CD4-positive, alpha-beta T cell treated with Interleukin-17A for 1 hour (primary cell): ENCODE measurements at regions not wholly inside any gene's neighbourhood (a gene's known extent, or its start where the extent isn't known, plus 50 kb on each side); places are given as distances from the start of the nearest gene placed in this dataset.
"Not testable (repeated sequence)": the region's sequence is repeated elsewhere in the genome, so short reads cannot be mapped to it uniquely, and the experiment has no call there.

Source experiments
- DNase-seq: peaks from one replicate; pipeline ENCODE4 v3.0.0-alpha.2; 2020

DNA sequence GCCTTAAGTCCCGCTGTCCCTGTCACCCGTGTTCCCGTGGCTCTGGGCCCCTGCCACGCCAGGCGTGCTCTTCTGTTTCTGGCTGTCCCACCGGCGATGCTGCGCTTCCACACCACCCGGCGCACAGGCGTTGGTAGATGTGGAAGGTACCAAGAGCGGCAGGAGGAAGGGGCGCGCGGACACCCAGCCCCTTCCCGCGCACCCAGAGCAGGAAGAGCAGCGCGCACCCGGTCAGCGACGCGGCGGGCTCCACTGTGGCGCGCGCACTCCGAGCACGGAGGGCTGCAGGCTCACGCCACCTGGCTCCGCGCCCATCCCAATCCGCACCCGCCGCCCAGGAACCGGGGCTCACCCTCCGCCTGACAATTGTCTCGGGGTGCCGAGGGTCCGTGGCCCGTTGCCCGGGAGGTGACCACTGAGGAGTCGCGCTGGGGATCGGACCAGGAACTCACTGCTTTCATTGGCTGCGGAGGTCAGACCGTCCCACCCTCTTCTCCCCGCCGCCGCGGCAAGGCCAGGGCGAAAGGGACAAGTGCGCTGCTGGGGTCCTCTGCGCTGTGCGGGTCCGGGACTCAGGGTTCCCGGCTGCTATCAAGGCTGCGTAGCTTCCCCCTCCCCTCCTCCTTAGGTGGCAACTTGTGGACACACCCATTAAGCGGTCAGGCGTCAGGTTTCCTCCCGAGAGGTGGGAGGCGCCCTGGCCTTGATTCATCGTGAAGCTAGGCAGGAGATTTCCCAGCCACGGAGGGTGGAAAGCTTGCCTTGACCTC is 121.6 kb upstream of the ZNF92 start:
- peak; percentile 49 for DNase-seq

DNA sequence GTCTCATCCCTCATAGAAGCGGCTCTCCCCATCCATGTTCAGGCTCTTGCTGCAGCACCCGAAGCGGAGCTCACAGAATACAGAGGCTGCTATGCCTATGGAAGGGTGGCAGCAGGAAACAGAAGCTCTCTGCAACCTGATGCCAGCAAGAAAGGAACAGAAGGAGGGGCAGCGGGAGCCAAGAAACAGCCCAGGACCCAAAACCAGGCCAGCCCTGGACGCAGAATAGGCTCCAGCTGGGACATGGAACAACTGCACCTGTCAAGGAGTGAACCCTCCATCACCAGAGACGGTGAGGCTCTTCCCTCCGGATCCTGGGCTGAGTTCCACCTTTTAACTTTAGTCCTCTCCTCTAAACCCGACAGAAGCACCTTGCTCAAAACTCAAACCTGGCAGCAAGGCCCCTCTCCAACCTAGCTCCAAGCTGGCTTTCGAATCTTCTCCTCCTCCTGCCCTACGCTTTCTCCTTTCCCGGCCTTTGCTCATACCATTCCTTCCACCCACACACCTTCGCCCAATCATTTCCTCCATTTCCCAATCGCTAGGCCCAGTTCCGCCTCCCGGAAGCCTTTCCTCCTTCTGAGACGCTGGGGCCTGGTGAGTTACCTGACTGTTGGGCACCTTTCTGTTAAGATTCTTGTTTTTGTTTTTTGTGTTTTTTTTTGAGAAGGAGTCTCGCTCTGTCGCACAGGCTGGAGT is 122.8 kb upstream of the ZNF92 start:
- no peak for DNase-seq

DNA sequence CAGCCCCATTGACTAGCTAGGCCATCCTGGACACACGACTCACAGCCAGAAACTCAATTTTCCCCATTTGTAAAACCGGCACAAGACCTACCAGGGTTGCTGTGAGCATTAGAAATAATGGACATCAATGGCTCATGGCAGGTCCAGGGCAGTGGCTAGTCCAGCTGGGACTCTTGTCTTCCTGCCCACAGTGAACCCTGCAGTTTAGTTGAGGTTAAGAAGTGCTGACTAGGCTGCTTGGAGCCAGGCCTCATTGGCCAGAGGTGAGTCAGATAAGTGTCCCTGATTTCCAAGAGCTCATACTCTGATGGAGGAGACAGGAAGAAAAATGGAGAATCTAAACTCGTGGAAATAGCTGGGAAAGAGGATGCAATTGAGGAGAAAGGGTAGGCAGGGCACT is 123.4 kb upstream of the ZNF92 start:
- no peak for DNase-seq

DNA sequence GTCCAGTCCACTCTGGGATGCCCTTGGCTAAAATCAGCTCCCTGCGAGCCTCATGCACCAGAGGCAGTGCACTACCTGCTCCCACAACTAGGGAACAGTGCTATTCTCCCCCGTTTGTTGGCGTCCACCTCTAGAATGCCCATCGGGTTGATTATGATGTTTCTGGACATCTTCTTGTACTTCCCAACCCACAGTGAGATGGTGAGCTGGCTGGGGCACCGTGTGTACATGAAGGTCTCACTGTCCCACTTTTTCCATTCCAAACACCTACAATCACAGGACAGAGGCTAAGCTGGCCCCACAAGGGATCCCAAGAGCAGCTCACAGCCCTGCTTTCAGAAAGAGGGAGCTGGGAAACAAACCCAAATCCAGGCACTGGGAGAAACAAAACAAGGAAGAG is 126.2 kb upstream of the ZNF92 start:
- DNase-seq = no peak

DNA sequence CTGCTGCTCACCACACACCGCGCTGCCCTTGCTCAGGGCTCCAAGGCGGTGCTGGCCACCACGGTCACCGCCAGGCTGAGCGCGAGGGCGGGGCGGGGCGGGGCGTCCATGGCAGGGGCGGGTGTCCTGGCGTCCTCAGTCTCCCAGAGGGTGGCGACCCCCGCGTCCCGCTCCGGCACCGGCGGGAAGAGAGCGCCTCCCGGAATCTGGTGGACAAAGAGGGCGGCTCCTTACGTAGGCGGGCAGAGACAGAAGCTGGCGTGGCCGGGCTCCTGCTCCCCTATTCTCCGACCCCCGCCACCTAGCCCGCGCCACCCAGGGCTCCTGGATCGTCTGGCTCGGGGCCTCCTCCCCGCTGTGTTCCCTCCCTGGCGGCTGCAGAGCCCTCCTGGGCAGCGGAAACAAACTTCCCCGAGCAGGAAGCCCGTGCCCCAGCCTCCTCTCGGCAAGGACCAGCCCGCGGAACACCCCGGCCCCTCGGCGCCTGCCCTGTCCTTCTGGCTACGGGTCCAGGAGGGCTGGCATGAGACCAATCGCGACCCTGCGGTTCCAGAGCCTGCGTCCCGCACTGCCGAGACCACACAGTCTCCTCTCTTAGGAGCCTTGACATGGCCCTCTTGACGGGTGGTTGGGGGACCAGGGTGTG is 133.8 kb upstream of the ZNF92 start:
- no peak for DNase-seq

DNA sequence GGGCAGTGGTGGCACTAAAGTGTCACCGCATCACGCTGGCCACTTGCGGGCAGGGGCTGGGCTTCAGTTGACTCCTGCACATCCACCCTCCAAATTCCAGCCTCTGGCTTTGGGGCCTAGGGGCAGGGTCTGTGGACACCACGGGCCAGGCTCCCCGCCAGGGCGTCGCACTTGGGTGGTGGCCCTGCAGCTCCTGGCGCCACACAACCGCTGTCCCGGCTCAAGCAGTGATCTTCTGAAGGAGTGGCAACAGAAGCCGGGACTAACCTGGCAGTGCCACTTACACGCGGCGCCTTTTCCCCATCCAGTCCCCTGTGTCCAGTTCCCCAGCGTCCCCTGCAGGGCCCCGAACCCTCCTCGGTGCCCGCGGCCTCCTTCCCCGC is 134.3 kb upstream of the ZNF92 start:
- DNase-seq = no peak

DNA sequence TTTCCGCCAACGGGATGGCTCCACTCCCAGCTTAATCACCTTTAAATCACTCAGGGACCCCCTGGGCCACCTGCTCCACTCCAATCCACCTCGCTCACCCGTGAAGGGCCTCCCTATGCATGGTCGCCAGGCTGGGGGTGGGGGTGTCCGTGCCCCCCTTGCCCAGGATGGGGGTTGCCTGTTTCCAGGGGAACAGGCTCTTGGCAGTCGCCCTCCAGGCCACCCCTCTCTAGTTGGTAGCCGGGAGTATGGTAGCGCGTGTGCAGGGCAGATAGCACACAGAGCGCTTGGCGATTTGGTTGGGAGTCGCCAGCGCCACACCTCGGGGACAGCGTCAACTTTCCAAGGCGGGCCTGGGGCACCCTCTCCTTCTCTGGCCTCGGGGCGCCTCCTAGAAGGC is 134.9 kb upstream of the ZNF92 start:
- DNase-seq = no peak

DNA sequence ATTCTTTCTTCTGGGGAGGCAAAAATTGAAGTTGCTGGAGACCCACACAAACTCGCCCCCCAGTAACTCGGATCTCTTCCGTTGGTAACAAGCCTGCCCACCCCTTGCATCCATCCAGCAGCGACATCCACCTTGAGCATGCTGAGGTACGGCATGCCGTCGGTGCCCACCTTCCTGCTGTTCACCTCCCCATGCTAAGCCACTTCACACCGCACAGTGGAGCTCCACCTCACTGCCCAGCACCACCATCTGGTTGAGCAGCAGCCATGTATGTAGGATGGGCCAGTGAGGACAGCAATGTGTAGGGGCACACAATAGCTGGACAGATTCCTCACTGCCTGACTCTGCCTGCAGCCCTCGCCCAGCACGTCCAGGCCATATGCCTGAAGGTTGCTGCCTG is 138.1 kb upstream of the ZNF92 start:
- DNase-seq = no peak

DNA sequence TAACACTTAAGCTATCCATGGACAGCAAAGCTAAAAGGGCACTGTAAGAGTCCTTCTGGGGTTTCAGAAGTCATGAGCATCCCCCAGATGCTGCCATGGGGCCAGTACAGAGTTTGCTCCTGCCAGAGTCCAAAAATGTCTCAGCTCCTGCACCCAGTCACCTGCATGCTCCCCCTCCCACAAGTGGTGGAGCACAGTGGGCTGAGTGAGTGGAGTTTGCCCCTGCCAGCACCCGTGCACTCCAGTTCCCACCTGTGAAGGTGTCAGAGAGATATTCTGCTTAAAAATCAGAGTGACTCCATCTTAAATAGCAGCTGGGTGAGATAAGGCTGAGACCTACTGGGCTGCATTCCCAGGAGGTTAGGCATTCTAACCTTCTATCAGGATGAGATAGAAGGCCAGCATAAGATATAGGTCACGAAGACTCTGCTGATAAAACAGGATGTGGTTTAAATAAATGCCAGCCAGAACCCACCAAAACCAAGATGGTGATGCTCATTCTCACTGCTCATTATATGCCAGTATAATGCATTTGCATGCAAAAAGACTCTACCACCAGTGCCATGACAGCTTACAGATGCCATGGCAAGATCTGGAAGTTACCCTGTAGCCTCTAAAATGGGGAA is 140.1 kb upstream of the ZNF92 start:
- no peak for DNase-seq

DNA sequence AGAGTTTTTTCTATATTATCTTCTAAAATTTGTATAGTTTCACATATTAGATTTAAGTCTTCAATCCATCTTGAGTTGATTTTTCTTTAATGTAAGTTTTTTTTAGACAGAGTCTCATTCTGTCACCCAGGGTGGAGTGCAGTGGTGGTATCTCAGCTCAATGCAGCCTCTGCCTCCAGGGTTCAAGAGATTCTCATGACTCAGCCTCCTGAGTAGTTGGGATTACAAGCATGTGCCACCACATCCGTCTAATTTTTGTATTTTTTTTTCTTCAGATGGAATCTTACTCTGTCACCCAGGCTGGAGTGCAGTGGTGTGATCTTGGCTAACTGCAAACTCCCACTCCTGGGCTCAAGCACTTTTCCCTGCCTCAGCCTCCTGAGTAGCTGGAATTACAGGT is 143.4 kb upstream of the ZNF92 start:
- no peak for DNase-seq

DNA sequence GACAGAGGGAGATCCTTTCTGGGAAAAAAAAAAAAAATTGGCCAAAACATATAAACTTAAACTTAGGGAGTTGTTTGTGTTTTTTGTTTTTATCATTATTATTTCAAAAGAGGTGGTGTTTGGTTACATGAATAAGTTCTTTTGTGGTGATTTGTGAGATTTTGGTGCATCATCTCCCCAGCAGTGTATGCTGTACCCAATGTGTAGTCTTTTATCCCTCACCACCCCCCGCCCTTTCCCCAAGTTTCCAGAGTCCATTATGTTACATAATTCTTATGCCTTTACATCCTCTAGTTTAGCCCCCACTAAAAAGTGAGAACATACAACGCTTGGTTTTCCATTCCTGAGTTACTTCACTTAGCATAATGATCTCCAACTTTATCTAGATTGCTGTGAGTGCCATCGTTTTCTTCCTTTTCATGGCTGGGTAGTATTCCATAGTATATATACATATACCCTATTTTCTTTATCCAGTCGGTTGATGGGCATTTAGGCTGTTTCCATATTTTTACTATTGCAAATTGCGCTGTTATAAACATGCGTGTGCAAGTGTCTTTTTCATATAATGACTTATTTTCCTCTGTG is 148.1 kb upstream of the ZNF92 start:
- DNase-seq = no peak

DNA sequence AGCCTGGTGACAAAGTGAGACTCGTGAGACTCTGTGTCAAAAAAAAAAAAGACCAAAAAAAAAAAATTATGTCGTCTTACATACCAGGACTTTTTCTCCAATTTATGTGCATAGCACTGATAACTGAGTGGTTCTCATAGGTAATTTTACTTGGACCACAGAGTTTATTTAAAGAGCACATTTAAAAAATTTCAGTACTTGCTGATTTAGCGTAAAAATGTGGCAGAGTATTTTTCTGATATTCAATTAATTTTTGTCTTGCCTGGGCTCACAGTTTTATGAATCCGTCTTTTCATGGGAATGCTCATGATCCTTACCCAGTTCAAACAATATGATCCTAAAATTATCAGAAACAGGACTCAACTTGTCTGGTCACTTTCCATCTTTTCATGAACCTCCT is 151.0 kb upstream of the ZNF92 start:
- no peak for DNase-seq

DNA sequence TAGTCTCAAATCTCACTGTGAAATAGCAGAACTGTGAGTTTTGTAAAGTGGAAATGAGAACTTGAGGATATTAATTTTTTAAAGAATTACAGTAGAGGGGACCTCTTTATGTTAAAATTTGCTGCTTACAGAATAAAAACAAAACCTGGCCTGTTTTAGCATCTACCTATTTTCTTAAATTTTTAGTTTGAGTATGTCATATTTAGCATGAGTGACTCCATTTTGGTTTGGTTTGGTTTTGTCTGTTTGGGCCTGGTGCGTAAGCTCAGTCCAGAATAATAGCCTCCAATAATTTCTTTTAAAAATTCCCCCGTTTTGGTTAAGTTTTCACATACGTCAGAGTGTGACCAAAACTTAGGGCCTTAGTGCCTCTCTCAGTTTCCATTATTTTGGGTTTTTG is 152.0 kb upstream of the ZNF92 start:
- DNase-seq = no peak

DNA sequence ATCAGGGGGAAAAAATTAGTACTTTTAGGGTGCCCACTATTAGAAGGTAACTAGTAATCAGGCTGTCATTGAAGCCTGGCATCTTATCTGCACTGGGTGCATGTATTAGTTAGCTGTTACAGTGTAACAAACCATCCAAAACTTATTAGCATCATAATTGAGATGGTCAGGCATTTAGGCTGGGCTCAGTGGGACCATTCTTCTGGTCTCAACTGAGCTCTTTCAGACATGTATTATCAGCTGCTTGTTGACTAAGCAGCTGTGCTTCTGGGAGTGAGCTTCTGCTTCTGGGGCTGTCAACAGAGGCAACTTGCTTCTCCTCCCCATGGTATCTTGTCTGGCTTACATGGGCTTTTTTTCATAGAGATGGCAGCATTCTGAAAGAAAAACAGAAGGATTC is 154.0 kb upstream of the ZNF92 start:
- DNase-seq = no peak

DNA sequence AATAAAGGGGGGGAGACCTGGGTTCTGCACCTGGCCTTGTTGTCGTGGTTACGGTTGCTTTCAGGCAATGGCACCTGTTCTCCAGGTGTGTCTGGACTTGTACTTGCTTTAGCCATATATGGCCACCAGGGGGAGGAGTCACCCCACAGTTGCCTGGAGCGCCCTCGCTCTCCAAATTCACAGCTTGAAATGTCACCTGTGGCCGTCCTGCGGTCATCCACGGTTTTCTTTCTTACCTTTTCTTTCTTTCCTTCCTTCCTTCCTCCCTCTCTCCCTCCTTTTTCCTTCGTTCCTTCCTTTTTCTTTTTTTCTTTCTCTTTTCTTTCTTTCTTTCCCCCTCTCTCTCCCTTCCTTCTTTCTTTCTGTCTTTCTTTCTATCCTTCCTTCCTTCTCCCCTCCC is 157.2 kb upstream of the ZNF92 start:
- peak; percentile 76 for DNase-seq

DNA sequence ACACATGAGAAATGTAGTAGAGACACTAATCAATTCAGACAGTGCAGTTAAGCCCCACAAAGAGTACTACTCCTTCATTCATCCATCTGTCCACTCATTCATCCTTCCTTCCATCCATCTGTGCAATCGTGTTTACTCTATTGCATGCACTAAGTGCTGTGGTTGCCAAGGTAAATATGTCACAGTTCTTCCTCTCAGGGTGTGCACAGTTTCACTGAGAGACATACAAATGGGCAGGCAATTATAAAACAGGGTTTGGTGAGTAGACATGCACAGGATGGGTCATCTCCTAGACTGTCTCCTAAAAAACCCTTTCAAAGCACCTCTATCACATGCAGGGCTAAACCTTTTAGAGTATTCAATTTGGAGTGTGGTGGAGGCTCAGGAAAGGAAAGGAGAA is 160.4 kb upstream of the ZNF92 start:
- not testable (repeated sequence) for DNase-seq

DNA sequence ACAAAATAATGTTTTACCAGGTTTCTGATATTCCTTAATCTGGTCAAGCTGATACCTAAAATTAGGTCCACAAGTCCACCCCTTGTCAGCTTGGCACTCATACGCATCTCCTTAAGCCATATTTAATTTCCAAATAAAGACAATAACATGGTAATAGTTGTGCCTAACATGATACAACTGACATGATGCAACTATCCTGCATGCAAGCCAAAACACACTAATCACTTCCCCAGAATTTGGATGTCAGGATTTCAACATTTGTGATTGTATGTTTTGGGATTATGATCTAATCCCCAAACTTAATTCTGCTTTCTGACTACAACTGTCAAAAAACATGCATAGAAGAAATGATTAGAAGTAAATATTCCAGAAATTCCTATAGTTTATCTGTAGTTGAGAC is 174.4 kb upstream of the ZNF92 start:
- DNase-seq = not testable (repeated sequence)

DNA sequence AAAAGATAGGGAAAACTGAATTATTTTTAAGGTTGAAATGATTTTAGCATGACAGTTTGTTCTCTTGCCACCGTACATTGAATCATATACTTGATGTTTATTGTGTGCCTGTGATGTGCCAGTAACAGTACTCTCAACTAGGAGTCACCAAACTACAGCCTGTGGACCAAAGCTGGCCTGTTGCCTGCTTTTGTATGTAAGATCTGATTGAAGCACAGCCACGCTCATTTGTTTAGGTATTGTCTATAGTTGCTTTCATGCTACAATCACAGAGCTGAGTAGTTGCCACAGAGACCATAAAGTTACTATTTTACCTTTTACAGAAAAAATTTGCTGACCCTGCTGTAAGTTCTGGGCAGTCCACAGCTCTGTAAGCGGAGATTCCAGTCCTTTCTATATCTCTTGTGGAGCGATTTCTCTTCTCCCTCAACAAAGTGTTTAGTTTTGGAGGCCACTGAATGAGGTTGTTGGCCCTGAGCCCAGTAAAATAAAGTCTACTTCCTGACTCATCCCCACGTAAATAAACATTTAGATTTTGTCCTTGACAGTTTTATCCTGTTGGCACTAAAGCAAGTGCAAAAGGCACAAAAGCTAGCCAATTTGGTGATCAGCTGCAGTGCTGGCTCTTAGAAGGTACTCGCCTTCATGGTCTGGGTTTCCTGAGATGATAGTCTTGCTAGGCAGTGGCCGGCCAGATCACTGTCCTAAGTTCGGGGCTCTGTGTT is 180.2 kb upstream of the ZNF92 start:
- DNase-seq = not testable (repeated sequence)

DNA sequence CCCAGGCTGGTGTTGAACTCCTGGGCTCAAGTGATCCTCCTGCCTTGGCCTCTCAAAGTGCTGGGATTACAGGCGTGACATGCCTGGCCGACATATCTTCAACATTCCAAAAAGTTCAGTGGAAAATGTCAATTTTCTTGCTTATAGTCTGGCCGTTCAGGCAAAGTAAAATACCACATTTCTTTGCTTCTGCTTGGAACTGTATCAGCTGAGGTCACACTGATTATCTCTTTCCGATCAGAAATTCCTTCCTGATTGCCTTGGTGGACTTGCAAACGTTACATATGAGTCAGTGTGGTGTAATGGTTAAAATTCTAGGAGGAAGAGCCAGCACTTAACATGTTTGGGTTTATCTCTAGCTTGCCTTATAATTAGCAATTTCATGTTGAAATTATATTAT is 170.6 kb upstream of the ERV3-1 start:
- DNase-seq = not testable (repeated sequence)

DNA sequence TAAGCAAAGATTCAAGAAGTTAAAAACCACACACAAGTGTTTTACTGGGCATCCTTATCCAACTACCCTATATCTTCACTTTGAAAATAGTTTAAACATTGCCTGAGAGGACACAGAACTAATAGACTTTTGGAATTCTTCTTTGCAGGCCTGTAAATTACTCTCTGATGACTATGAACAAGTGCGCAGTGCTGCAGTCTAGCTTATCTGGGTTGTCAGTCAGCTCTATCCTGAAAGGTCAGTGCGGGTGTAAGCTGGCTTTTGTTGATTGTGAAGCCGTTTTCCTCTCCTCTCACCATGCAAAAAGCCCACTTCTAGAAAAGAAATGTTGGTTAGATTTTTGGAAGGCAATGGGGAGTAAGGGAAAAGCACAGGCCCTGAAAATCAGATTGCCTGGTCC is 143.6 kb upstream of the ERV3-1 start:
- not testable (repeated sequence) for DNase-seq

DNA sequence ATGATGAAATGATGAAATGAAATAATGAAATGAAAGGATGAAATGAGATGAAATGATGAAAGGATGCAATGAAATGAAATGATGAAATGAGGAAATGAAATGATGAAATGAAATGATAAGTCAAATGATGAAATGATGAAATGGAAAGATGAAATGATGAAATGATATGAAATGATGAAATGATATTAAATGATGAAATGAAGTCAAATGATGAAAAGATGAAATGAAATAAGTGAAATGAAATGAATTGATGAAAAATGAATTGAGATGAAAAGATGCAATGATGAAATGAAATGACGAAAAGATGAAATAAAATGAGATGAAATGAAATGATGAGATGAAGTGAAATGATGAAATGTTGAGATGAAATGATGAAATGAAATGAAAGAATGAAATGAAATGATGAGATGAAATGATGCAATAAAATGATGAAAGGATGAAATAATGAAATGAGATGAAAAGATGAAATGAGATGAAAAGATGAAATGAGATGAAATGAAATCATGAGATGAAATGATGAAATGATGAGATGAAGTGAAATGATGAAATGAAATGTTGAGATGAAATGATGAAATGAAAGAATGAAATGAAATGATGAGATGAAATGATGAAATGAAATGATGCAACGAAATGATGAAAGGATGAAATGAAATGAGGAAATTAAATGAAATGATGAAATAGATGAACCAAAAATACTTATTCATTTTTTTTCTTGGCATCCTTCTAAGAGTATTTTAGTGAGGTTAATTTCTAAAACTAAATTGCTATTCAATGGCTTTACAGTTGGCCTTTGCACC is 139.8 kb upstream of the ERV3-1 start:
- not testable (repeated sequence) for DNase-seq

DNA sequence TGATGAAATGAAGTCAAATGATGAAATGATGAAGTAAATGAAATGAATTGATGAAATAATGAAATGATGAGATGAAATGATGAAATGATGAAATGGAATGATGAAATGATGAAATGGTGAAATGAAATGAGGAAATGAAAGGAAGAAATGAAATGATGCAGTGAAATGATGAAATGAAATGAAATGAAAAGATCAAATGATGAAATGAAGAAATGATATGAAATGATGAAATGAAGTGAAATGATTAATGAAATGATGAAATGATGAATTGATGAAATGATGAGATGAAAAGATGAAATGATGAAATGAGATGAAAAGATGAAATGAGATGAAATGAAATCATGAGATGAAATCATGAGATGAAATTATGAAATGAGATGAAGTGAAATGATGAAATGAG is 139.2 kb upstream of the ERV3-1 start:
- DNase-seq = not testable (repeated sequence)
